ENCODE measurements at regions not wholly inside any gene's neighbourhood (a gene's known extent, or its start where the extent isn't known, plus 50 kb on each side); places are given as distances from the start of the nearest gene placed in this dataset.

- peak; percentile 58 for TF ChIP-seq MAX (IDR thresholded peaks at IDR 0.05; ENCODE audit: low read depth)
- no peak for TF ChIP-seq RFX5 (IDR thresholded peaks at IDR 0.05; ENCODE audit: low read length)
- no peak for TF ChIP-seq ELF1 (IDR thresholded peaks at IDR 0.05)
- no peak for TF ChIP-seq SMC3 (IDR thresholded peaks at IDR 0.05; ENCODE audit: low read depth, low read length)
- TF ChIP-seq GABPA (IDR thresholded peaks at IDR 0.05; ENCODE audit: low read depth), result peak; percentile 61
- no peak for TF ChIP-seq TAF1 (IDR thresholded peaks at IDR 0.05; ENCODE audit: borderline replicate concordance, low read depth, low read length)
- TF ChIP-seq, protein P1, sequence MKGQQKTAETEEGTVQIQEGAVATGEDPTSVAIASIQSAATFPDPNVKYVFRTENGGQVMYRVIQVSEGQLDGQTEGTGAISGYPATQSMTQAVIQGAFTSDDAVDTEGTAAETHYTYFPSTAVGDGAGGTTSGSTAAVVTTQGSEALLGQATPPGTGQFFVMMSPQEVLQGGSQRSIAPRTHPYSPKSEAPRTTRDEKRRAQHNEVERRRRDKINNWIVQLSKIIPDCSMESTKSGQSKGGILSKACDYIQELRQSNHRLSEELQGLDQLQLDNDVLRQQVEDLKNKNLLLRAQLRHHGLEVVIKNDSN (IDR thresholded peaks at IDR 0.05; ENCODE audit: borderline replicate concordance, low read depth), result no peak
- TF ChIP-seq ZBTB33 (IDR thresholded peaks at IDR 0.05; ENCODE audit: borderline replicate concordance, low read depth), result no peak
- no peak for TF ChIP-seq YY1 (IDR thresholded peaks at IDR 0.05; ENCODE audit: low read depth)
- no peak for TF ChIP-seq FOXM1 (IDR thresholded peaks at IDR 0.05; ENCODE audit: low read depth)
Observed at GRCh38 chr1:143720087-143721023, 251.4 kb downstream of the FAM72C start (continued).

GRCh38 chr1:143718524-143718923 is 253.3 kb downstream of the FAM72C start:
- Histone ChIP-seq H3K36me3 (replicated peaks in 1 of 2; ENCODE audit: control insufficient read depth in 1 of 2, insufficient read depth in 2 of 2, low read length in 1 of 2) (no peaks in the 10 kb centered on the region), H4K20me1 (ENCODE audit: insufficient read depth) (no peaks in the 10 kb centered on the region), H3K79me2 (ENCODE audit: insufficient read depth) (no peaks in the 10 kb centered on the region), H3F3A (replicated peaks; ENCODE audit: insufficient read depth) (no peaks in the 10 kb centered on the region), H3K9me2 (no peaks in the 10 kb centered on the region), H3K9ac (no peak overlapping the region), H3K4me2 (no peak overlapping the region), H3K9me3 (no peaks in the 10 kb centered on the region), H3K4me1 (ENCODE audit: control insufficient read depth in 1 of 2, insufficient read depth in 2 of 2, low read depth in 1 of 2, low read length in 1 of 2) (no peaks in the 10 kb centered on the region; a peak in 1 of 4 replicates), H2AFZ (ENCODE audit: low read depth) (no peak overlapping the region), H3K27ac (ENCODE audit: low read depth in 2 of 2, low read length in 1 of 2) (no peak overlapping the region), H3K27me3 (ENCODE audit: insufficient read depth) (peaks cover 51% of the 10 kb centered on the region; the same call in 1 of the 2 replicates), H3K4me3 (ENCODE audit: low read depth in 2 of 2, low read length in 1 of 2) (no peak overlapping the region)
- 9% methylated on average over 2 of the region's 2 CpGs for WGBS (ENCODE audit: low lambda C conversion rate)
- POLR2A ChIA-PET, result no interaction called here
- DNase-seq, result no peak
- CTCF ChIA-PET, result no interaction called here
- TF ChIP-seq NFIC (IDR thresholded peaks at IDR 0.05; ENCODE audit: borderline replicate concordance), result no peak
- no peak for TF ChIP-seq MEF2A (IDR thresholded peaks at IDR 0.05; ENCODE audit: borderline replicate concordance, low read depth)
- TF ChIP-seq RFX5 (IDR thresholded peaks at IDR 0.05; ENCODE audit: low read length), result no peak
- no peak for TF ChIP-seq POLR2AphosphoS5 (IDR thresholded peaks at IDR 0.05; ENCODE audit: low read depth, low read length)
- TF ChIP-seq ZBTB33 (IDR thresholded peaks at IDR 0.05; ENCODE audit: borderline replicate concordance, low read depth), result no peak
